GM23338 (cell line): ENCODE measurements at regions not wholly inside any gene's neighbourhood (a gene's known extent, or its start where the extent isn't known, plus 50 kb on each side); places are given as distances from the start of the nearest gene placed in this dataset.

Experiments
- ATAC-seq: fragments of 200-7000 bp; cut with Tn5 transposase; 3 replicates; pipeline ENCODE4 v1.9.1; 2020
- DNase-seq: peaks from one replicate; pipeline ENCODE4 v3.0.0-alpha.2; 2015; ENCODE audit warnings: low spot score
- H2AFZ ChIP-seq: fragments of 200-600 bp; sonication (generic); 2 replicates; pipeline ENCODE4 v1.8.0; 2016; ENCODE audit warnings: antibody characterized with exemption, mild to moderate bottlenecking, moderate library complexity
- H3F3A ChIP-seq: fragments of 200-600 bp; sonication (generic); replicated peaks from 2 replicates; pipeline ENCODE4 v1.8.0; 2017; ENCODE audit warnings: antibody characterized with exemption, mixed run types, low read depth
- H3K27ac ChIP-seq: fragments of 200-600 bp; sonication (generic); 2 replicates; pipeline ENCODE4 v1.6.1; 2016; ENCODE audit warnings: low read depth
- H3K27me3 ChIP-seq: fragments of 200-600 bp; sonication (generic); 2 replicates; pipeline ENCODE4 v1.8.0; 2016; ENCODE audit warnings: mild to moderate bottlenecking, mixed run types, moderate library complexity; ENCODE audit not compliant: insufficient read depth
- H3K36me3 ChIP-seq: fragments of 200-600 bp; sonication (generic); 2 replicates; pipeline ENCODE4 v1.8.0; 2016; ENCODE audit warnings: mild to moderate bottlenecking; ENCODE audit not compliant: insufficient read depth
- H3K4me1 ChIP-seq: fragments of 200-600 bp; sonication (generic); 2 replicates; pipeline ENCODE4 v1.8.0; 2016; ENCODE audit warnings: mild to moderate bottlenecking, moderate library complexity; ENCODE audit not compliant: insufficient read depth
- H3K4me2 ChIP-seq: fragments of 200-600 bp; sonication (generic); 2 replicates; pipeline ENCODE4 v1.7.1; 2017; ENCODE audit warnings: mixed run types
- H3K4me3 ChIP-seq: fragments of 200-600 bp; sonication (generic); 2 replicates; pipeline ENCODE4 v1.6.1; 2016; ENCODE audit warnings: mixed run types
- H3K79me2 ChIP-seq: fragments of 200-600 bp; sonication (generic); replicated peaks from 2 replicates; pipeline ENCODE4 v1.8.0; 2017; ENCODE audit warnings: mild to moderate bottlenecking; ENCODE audit not compliant: insufficient read depth
- H3K9me2 ChIP-seq: fragments of 200-600 bp; sonication (generic); 2 replicates; pipeline ENCODE4 v1.8.0; 2017; ENCODE audit not compliant: insufficient read depth
- H4K20me1 ChIP-seq: fragments of 200-600 bp; sonication (generic); replicated peaks from 2 replicates; pipeline ENCODE4 v1.8.0; 2017; ENCODE audit warnings: mild to moderate bottlenecking; ENCODE audit not compliant: insufficient read depth
- H3K27ac Mint-ChIP-seq: 2 replicates; pipeline ENCODE4 v1.8.0; 2020; ENCODE audit warnings: inconsistent platforms, mild to moderate bottlenecking, moderate library complexity, mixed read lengths
- H3K27me3 Mint-ChIP-seq: 3 replicates; pipeline ENCODE4 v1.8.0; 2022; ENCODE audit warnings: low read depth, mild to moderate bottlenecking, moderate library complexity, mixed read lengths, inconsistent platforms; ENCODE audit not compliant: insufficient read depth, poor library complexity
- H3K36me3 Mint-ChIP-seq: 3 replicates; pipeline ENCODE4 v1.8.0; 2021; ENCODE audit warnings: low read depth, mild to moderate bottlenecking, inconsistent platforms, moderate library complexity, mixed read lengths
- H3K4me1 Mint-ChIP-seq: 3 replicates; pipeline ENCODE4 v1.8.0; 2020; ENCODE audit warnings: mild to moderate bottlenecking, inconsistent platforms, mixed read lengths
- H3K4me3 Mint-ChIP-seq: 3 replicates; pipeline ENCODE4 v1.8.0; 2021; ENCODE audit warnings: moderate library complexity, mild to moderate bottlenecking, inconsistent platforms, mixed read lengths
- H3K9me3 Mint-ChIP-seq: 3 replicates; pipeline ENCODE4 v1.8.0; 2020; ENCODE audit warnings: moderate library complexity, mild to moderate bottlenecking, inconsistent platforms, mixed read lengths
- CREB1 ChIP-seq: fragments of 250-450 bp; sonication (Bioruptor Pico); IDR thresholded peaks from 2 replicates; pipeline ENCODE4 v1.5.0; 2020; ENCODE audit warnings: low read depth, mild to moderate bottlenecking, moderate library complexity
- EZH2 ChIP-seq: fragments of 200-600 bp; sonication (generic); IDR thresholded peaks from one replicate; pipeline ENCODE4 v1.8.0; 2017; ENCODE audit warnings: antibody characterized with exemption, mild to moderate bottlenecking, low read depth; ENCODE audit not compliant: unreplicated experiment
- EZH2phosphoT487 ChIP-seq: fragments of 200-600 bp; sonication (generic); IDR thresholded peaks from one replicate; pipeline ENCODE4 v1.8.1; 2018; ENCODE audit warnings: antibody characterized with exemption; ENCODE audit not compliant: unreplicated experiment
- JUNB ChIP-seq: IDR thresholded peaks from one replicate; pipeline ENCODE4 v1.6.1; 2016; ENCODE audit warnings: antibody characterized with exemption; ENCODE audit not compliant: unreplicated experiment
- POLR2AphosphoS5 ChIP-seq: IDR thresholded peaks from 2 replicates; pipeline ENCODE4 v1.6.1; 2016; ENCODE audit warnings: antibody characterized with exemption, low read depth
- STAT1 ChIP-seq: IDR thresholded peaks from one replicate; pipeline ENCODE4 v1.6.1; 2016; ENCODE audit warnings: antibody characterized with exemption; ENCODE audit not compliant: unreplicated experiment
- ZNF114 ChIP-seq: fragments of 250-450 bp; sonication (Bioruptor Pico); IDR thresholded peaks from 2 replicates; pipeline ENCODE4 v1.5.0; 2020; ENCODE audit warnings: mild to moderate bottlenecking, moderate library complexity
- ZNF331 ChIP-seq: fragments of 250-450 bp; sonication (Bioruptor Pico); IDR thresholded peaks from 2 replicates; pipeline ENCODE4 v1.5.0; 2020; ENCODE audit warnings: low read depth, mild to moderate bottlenecking, moderate library complexity
- TF ChIP-seq, protein P1 (sequence below): IDR thresholded peaks from 2 replicates; pipeline ENCODE4 v1.6.1; 2016; ENCODE audit warnings: antibody characterized with exemption
- TF ChIP-seq, protein P2 (sequence below), 2 experiments: fragments of 200-600 bp in 1 of 2; sonication (generic) in 1 of 2; conservative IDR thresholded peaks; 2 replicates each; pipeline versions ENCODE4 v1.5.1 to v1.6.1; 2016 to 2017; ENCODE audit warnings: antibody characterized with exemption in 2 of 2, low read depth in 2 of 2, mild to moderate bottlenecking in 2 of 2, moderate library complexity in 1 of 2

DNA sequence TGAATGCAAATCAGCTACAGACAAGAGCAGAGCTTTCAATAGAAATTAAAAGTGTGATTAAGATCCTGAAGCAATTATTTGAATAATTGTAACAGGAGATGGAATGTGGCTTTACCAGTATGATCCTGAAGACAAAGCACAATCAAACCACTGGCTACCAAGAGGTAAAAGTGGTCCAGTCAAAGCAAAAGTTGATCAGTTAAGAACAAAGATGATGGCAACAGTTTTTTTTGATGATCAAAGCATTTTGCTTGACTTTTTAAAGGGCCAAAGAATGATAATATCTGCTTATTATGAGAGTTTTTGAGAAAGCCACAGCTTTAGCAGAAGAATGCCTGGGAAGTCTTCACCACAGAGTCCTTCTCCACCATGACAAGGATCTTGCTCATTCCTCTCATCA, 409.2 kb downstream of the CSNK1G3 start:
- ATAC-seq (no peak), DNase-seq (no peak)
- H3K4me3 ChIP-seq: no peak overlapping the region
- no peak overlapping the region for H3K4me2 ChIP-seq
- H3K27ac ChIP-seq: no peak overlapping the region
- no peaks in the 10 kb centered on the region for H3K4me1 ChIP-seq
- Mint-ChIP-seq H3K9me3 (peaks cover 10% of the 10 kb centered on the region), H3K27ac (no peak overlapping the region), H3K27me3 (no peaks in the 10 kb centered on the region), H3K4me1 (no peaks in the 10 kb centered on the region), H3K36me3 (peaks cover 12% of the 10 kb centered on the region; the same call in 2 of the 3 replicates), H3K4me3 (no peak overlapping the region)
- no peaks in the 10 kb centered on the region for H3K36me3 ChIP-seq
- TF ChIP-seq, protein P1, sequence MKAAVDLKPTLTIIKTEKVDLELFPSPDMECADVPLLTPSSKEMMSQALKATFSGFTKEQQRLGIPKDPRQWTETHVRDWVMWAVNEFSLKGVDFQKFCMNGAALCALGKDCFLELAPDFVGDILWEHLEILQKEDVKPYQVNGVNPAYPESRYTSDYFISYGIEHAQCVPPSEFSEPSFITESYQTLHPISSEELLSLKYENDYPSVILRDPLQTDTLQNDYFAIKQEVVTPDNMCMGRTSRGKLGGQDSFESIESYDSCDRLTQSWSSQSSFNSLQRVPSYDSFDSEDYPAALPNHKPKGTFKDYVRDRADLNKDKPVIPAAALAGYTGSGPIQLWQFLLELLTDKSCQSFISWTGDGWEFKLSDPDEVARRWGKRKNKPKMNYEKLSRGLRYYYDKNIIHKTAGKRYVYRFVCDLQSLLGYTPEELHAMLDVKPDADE: no peak
- TF ChIP-seq EZH2 (no peak), JUNB (no peak), EZH2phosphoT487 (no peak), ZNF331 (CRISPR knock-in tag) (no peak), ZNF114 (CRISPR knock-in tag) (no peak), POLR2AphosphoS5 (no peak), CREB1 (CRISPR knock-in tag) (no peak), STAT1 (no peak)
- TF ChIP-seq, protein P2, sequence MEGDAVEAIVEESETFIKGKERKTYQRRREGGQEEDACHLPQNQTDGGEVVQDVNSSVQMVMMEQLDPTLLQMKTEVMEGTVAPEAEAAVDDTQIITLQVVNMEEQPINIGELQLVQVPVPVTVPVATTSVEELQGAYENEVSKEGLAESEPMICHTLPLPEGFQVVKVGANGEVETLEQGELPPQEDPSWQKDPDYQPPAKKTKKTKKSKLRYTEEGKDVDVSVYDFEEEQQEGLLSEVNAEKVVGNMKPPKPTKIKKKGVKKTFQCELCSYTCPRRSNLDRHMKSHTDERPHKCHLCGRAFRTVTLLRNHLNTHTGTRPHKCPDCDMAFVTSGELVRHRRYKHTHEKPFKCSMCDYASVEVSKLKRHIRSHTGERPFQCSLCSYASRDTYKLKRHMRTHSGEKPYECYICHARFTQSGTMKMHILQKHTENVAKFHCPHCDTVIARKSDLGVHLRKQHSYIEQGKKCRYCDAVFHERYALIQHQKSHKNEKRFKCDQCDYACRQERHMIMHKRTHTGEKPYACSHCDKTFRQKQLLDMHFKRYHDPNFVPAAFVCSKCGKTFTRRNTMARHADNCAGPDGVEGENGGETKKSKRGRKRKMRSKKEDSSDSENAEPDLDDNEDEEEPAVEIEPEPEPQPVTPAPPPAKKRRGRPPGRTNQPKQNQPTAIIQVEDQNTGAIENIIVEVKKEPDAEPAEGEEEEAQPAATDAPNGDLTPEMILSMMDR (conservative IDR thresholded peaks at IDR 0.05; ENCODE audit: low read depth in 2 of 2): no peak
- no peaks in the 10 kb centered on the region for H3K27me3 ChIP-seq
- no peak overlapping the region for H2AFZ ChIP-seq
- H3K9me2 ChIP-seq: no peaks in the 10 kb centered on the region
- H3F3A ChIP-seq: no peaks in the 10 kb centered on the region
- no peaks in the 10 kb centered on the region for H4K20me1 ChIP-seq
- no peaks in the 10 kb centered on the region for H3K79me2 ChIP-seq

DNA sequence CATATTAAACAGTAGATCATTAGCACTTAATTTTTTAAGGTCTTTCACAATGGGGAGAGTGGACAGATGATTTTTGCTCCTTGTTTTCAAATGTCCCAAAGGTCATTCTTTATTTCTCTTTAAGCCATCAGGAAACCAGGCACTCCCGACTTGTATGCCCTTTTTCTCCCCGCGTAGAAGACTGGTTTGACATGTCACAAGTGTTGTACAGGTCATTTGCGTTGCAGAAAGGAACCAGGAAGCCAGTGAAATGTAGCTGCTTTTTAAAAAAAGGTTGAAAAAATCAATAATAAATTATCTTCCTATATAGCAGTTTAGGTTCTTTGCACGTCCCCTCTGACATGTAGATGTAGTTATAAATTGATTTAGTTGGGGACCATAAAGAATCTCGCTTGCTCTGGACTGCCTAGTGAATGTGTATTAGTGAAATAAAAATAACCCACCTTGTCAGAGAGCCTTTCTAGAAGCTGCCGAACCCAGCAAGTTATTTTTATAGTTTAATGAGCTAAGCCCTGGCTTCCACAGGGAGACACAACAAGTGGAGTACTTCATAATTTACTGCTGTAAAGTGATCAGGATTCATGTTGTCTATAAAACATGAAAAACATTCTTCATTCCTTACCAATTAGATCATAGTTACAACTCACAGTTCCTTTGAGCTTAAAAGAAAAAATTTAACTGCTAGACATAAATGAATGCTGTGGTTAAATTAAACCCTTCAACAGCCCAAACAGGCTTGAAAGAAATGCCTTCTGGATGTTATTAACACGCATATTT, 404.6 kb downstream of the CSNK1G3 start:
- no peak overlapping the region for H3K4me2 ChIP-seq
- H3K27ac ChIP-seq: no peak overlapping the region
- no peaks in the 10 kb centered on the region for H3K9me2 ChIP-seq
- no peaks in the 10 kb centered on the region for H3K27me3 ChIP-seq
- ATAC-seq: no peak
- H3K27ac Mint-ChIP-seq: no peak overlapping the region
- H2AFZ ChIP-seq: peak overlapping the region; percentile 12; the same call in 1 of the 2 replicates
- H3K79me2 ChIP-seq: no peaks in the 10 kb centered on the region
- H3K4me3 Mint-ChIP-seq: no peak overlapping the region
- H3K4me3 ChIP-seq: no peak overlapping the region
- peaks cover 19% of the 10 kb centered on the region; the same call in 2 of the 3 replicates for H3K36me3 Mint-ChIP-seq
- H4K20me1 ChIP-seq: no peaks in the 10 kb centered on the region
- peaks cover 4% of the 10 kb centered on the region; the same call in 2 of the 3 replicates for H3K4me1 Mint-ChIP-seq
- no peaks in the 10 kb centered on the region for H3F3A ChIP-seq
- H3K4me1 ChIP-seq: 0 out of 2 replicates have a peak, but pooled peaks cover 9% of the 10 kb centered on the region
- peaks cover 19% of the 10 kb centered on the region for H3K9me3 Mint-ChIP-seq
- no peaks in the 10 kb centered on the region for H3K27me3 Mint-ChIP-seq
- no peak for TF ChIP-seq ZNF114 (CRISPR knock-in tag)
- no peaks in the 10 kb centered on the region for H3K36me3 ChIP-seq
- no peak for DNase-seq
